K562 (cell line): ENCODE measurements at regions not wholly inside any gene's neighbourhood (a gene's known extent, or its start where the extent isn't known, plus 50 kb on each side); places are given as distances from the start of the nearest gene placed in this dataset.
"Not testable (repeated sequence)": the region's sequence is repeated elsewhere in the genome, so short reads cannot be mapped to it uniquely, and the experiment has no call there.

Source experiments
- ATAC-seq: fragments of 200-7000 bp; cut with Tn5 transposase; 3 replicates; pipeline ENCODE4 v1.9.1; 2020; ENCODE audit warnings: moderate library complexity
- BruUV-seq: library from RNA; stranded (reverse); fragments of 400-500 nt; replicated peaks from 2 replicates; lab custom pipeline; 2021; lab: Mats Ljungman, UMichigan
- CTCF ChIA-PET: fragments of 300-600 bp; formaldehyde crosslinking; extraction: SDS; loops from one replicate; lab custom pipeline; 2021; ENCODE audit warnings: low intra/inter-chr PET ratio; lab: Yijun Ruan, JAX
- POLR2A ChIA-PET: fragments of 300-600, 350-650 bp; sonication (Branson Sonifier 250); formaldehyde crosslinking; extraction: SDS; loops from one replicate; lab custom pipeline; 2021; ENCODE audit warnings: antibody characterized with exemption, inconsistent platforms; lab: Yijun Ruan, JAX
- DNase-seq, 4 experiments: peaks; one replicate each; pipeline versions ENCODE4 v3.0.0 to v3.0.0-alpha.2; 2011 to 2018; ENCODE audit warnings: low spot score in 3 of 4, mixed read lengths in 3 of 4; ENCODE audit errors: extremely low read depth in 1 of 4
- FAIRE-seq: peaks from 2 replicates; lab custom pipeline; 2011; peaks lifted over from hg19 to GRCh38; lab: Jason Lieb, UNC
- H2AFZ ChIP-seq: 2 replicates; pipeline ENCODE4 v1.6.0; 2011; ENCODE audit warnings: low read depth, low read length, control low read depth, inconsistent platforms
- H3K27ac ChIP-seq: fragments of 200-600 bp; 3 replicates; pipeline ENCODE4 v1.8.0; 2011; ENCODE audit warnings: low read depth, mild to moderate bottlenecking, control low read depth, inconsistent platforms, low read length, moderate library complexity, mixed read lengths; ENCODE audit errors: extremely low read depth
- H3K27me3 ChIP-seq, 2 experiments: fragments of 300-600 bp in 1 of 2; 2 replicates in 1 of 2; 3 replicates in 1 of 2; pipeline versions ENCODE4 v1.6.0 to v1.8.0; 2011; ENCODE audit warnings: inconsistent platforms in 2 of 2, low read length in 2 of 2, mild to moderate bottlenecking in 1 of 2, mixed read lengths in 1 of 2, moderate library complexity in 1 of 2; ENCODE audit not compliant: control insufficient read depth in 2 of 2, insufficient read depth in 2 of 2
- H3K36me3 ChIP-seq: fragments of 300-600 bp; 3 replicates; pipeline ENCODE4 v1.8.0; 2011; ENCODE audit warnings: mild to moderate bottlenecking, low read length, inconsistent platforms; ENCODE audit not compliant: control insufficient read depth, insufficient read depth
- H3K4me1 ChIP-seq, 2 experiments: fragments of 200-600 bp in 1 of 2; replicated peaks in 1 of 2; 2 replicates in 1 of 2; 3 replicates in 1 of 2; pipeline versions ENCODE4 v1.5.1 to v1.8.0; 2011; ENCODE audit warnings: inconsistent platforms in 2 of 2, low read length in 2 of 2, mild to moderate bottlenecking in 1 of 2, mixed read lengths in 1 of 2, moderate library complexity in 1 of 2; ENCODE audit not compliant: control insufficient read depth in 2 of 2, insufficient read depth in 2 of 2
- H3K4me2 ChIP-seq: 2 replicates; pipeline ENCODE4 v1.6.1; 2011; ENCODE audit warnings: low read length, control low read depth, inconsistent platforms, mixed read lengths; ENCODE audit not compliant: insufficient read depth
- H3K4me3 ChIP-seq: fragments of 200-600 bp; sonication (generic), shearing (Covaris generic); 2 replicates; pipeline ENCODE4 v1.5.1; 2016; ENCODE audit warnings: control low read depth, inconsistent platforms
- H3K79me2 ChIP-seq: fragments of 200-600 bp; 3 replicates; pipeline ENCODE4 v1.8.0; 2011; ENCODE audit warnings: low read length, inconsistent platforms; ENCODE audit not compliant: control insufficient read depth, insufficient read depth
- H3K9ac ChIP-seq, 2 experiments: 2 replicates each; pipeline versions ENCODE4 v1.6.0 to v1.6.1; 2011; ENCODE audit warnings: low read depth in 2 of 2, low read length in 2 of 2, control low read depth in 1 of 2, inconsistent platforms in 1 of 2, mild to moderate bottlenecking in 1 of 2, mixed read lengths in 1 of 2; ENCODE audit not compliant: insufficient read depth in 1 of 2
- H3K9me1 ChIP-seq: one replicate; pipeline ENCODE4 v1.6.0; 2011; ENCODE audit warnings: inconsistent platforms, mild to moderate bottlenecking, low read length, moderate library complexity; ENCODE audit not compliant: control insufficient read depth, insufficient read depth
- H3K9me3 ChIP-seq: replicated peaks from 2 replicates; pipeline ENCODE4 v1.5.1; 2011; ENCODE audit warnings: low read depth, low read length, inconsistent platforms; ENCODE audit not compliant: control insufficient read depth, insufficient read depth
- H4K20me1 ChIP-seq: replicated peaks from 2 replicates; pipeline ENCODE4 v1.6.1; 2011; ENCODE audit warnings: low read length, inconsistent platforms, mixed read lengths; ENCODE audit not compliant: control insufficient read depth, insufficient read depth
- BCOR ChIP-seq: fragments of 450-650 bp; IDR thresholded peaks from 2 replicates; pipeline ENCODE4 v1.6.1; 2016
- MYC ChIP-seq, 2 experiments: fragments of 250-450 bp in 1 of 2; sonication (Bioruptor Pico) in 1 of 2; IDR thresholded peaks; 2 replicates each; pipeline versions ENCODE4 v1.5.1 to v1.6.1; 2012 to 2021; ENCODE audit warnings: low read depth in 2 of 2, borderline replicate concordance in 1 of 2, improper control_type of control experiment in 1 of 2, low read length in 1 of 2, mild to moderate bottlenecking in 1 of 2, moderate library complexity in 1 of 2
- PHTF2 ChIP-seq: fragments of 250-450 bp; sonication (Bioruptor Pico); IDR thresholded peaks from 2 replicates; pipeline ENCODE4 v1.5.0; 2021; ENCODE audit warnings: mild to moderate bottlenecking
- XRCC3 ChIP-seq: fragments of 450-650 bp; IDR thresholded peaks from 2 replicates; pipeline ENCODE4 v1.6.1; 2017; ENCODE audit warnings: mild to moderate bottlenecking, moderate library complexity
- ZNF699 ChIP-seq: fragments of 250-450 bp; sonication (Bioruptor Pico); IDR thresholded peaks from 2 replicates; pipeline ENCODE4 v1.8.0; 2021; ENCODE audit warnings: mild to moderate bottlenecking, moderate library complexity; ENCODE audit not compliant: insufficient replicate concordance
- ZSCAN29 ChIP-seq: fragments of 450-650 bp; IDR thresholded peaks from 2 replicates; pipeline ENCODE4 v1.6.1; 2017
- WGBS: fragments of 100-300 bp; shearing (Covaris generic); methylation state at CpG from one replicate; pipeline ENCODE4 v1.1.6; 2016; ENCODE audit warnings: low coverage, mixed read lengths; ENCODE audit not compliant: insufficient coverage; ENCODE audit errors: missing lambda C conversion rate; 5-methylcytosine and 5-hydroxymethylcytosine counted together
- in situ Hi-C: fragments of 300-500 bp; cut with MboI; formaldehyde crosslinking; loops from 4 replicates; pipeline ENCODE4 v1.15.0; 2018; ENCODE audit warnings: inconsistent platforms, mixed read lengths
- intact Hi-C: fragments of 100-400 bp; cut with micrococcal nuclease; formaldehyde crosslinking; loops from 2 replicates; pipeline ENCODE4 v1.14.2; 2022
- TF ChIP-seq, protein P1 (sequence below): fragments of 250-450 bp; sonication (Bioruptor Pico); IDR thresholded peaks from 2 replicates; pipeline ENCODE4 v1.8.0; 2021; ENCODE audit warnings: mild to moderate bottlenecking, moderate library complexity

DNA sequence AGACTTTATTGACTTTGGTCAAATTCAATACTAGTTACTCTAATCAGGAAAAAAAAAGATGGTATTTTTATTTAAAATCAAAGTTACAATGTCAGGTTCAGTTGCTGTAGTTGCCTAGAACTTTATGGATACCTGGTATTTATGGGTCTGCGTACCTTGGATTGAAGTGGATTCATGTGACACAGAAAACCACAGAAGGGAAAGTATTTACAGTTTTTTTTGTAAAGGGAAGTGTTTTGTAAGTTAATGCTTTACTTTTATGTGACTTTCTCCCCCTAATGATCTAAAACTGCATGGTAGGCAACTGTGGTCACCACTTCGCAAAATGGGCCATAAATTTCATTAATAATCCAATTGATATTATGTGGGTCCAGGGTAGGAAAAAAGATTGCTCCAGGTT, 65.2 kb upstream of the ADA2 start:
- 0% methylated on average over 2 of the region's 2 CpGs for WGBS
- DNase-seq (no peak), FAIRE-seq (no peak), ATAC-seq (no peak)
- Histone ChIP-seq H4K20me1 (peaks cover 3% of the 10 kb centered on the region; the same call in 1 of the 2 replicates), H3K9me1 (no peaks in the 10 kb centered on the region), H3K27ac (no peak overlapping the region), H3K4me2 (no peak overlapping the region), H3K9me3 (no peaks in the 10 kb centered on the region), H3K9ac (no peak overlapping the region), H3K4me1 (no peaks in the 10 kb centered on the region), H2AFZ (no peak overlapping the region), H3K36me3 (no peaks in the 10 kb centered on the region), H3K4me3 (no peak overlapping the region), H3K79me2 (no peaks in the 10 kb centered on the region), H3K27me3 (peaks cover 14 to 35% of the 10 kb centered on the region in 2 experiments)
- POLR2A ChIA-PET = interaction anchor here (0.8 kb wide), 1 partner anchor 106 kb away, joined by 3 read pairs; no protein-coding TSS in a partner anchor
- in situ Hi-C loops (no loop called here), intact Hi-C loops (no loop called here)
- CTCF ChIA-PET = no interaction called here
- TF ChIP-seq ZNF699 (CRISPR knock-in tag) (no peak), ZSCAN29 (no peak), MYC (IDR thresholded peaks at IDR 0.05; ENCODE audit: low read depth, low read length) (no peak), MYC (CRISPR knock-in tag; IDR thresholded peaks at IDR 0.05; ENCODE audit: borderline replicate concordance, low read depth) (no peak), BCOR (no peak), XRCC3 (no peak), PHTF2 (CRISPR knock-in tag) (no peak)
- TF ChIP-seq, protein P1, sequence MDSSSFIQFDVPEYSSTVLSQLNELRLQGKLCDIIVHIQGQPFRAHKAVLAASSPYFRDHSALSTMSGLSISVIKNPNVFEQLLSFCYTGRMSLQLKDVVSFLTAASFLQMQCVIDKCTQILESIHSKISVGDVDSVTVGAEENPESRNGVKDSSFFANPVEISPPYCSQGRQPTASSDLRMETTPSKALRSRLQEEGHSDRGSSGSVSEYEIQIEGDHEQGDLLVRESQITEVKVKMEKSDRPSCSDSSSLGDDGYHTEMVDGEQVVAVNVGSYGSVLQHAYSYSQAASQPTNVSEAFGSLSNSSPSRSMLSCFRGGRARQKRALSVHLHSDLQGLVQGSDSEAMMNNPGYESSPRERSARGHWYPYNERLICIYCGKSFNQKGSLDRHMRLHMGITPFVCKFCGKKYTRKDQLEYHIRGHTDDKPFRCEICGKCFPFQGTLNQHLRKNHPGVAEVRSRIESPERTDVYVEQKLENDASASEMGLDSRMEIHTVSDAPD (CRISPR knock-in tag) = no peak
- no TSS peak for BruUV-seq

DNA sequence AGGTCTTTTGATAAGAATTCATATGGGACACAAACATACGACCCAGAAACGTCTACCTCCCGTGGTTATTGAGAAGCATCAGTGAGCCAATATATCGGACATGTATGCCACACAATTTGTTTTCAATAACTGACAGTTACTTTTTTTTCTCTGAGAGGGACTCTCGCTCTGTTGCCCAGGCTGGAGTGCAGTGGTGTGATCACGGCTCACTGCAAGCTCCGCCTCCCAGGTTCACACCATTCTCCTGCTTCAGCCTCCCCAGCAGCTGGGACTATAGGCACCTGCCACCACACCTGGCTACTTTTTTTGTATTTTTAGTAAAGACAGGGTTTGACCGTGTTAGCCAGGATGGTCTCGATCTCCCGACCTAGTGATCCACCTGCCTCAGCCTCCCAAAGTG, 64.6 kb upstream of the ADA2 start:
- H3K9ac ChIP-seq, H3K9me1 ChIP-seq, H3K4me1 ChIP-seq, POLR2A ChIA-PET, H3K9me3 ChIP-seq, H3K27ac ChIP-seq, H3K36me3 ChIP-seq, CTCF ChIA-PET, ATAC-seq, H3K4me2 ChIP-seq, H3K4me3 ChIP-seq, FAIRE-seq, in situ Hi-C loops, DNase-seq, H2AFZ ChIP-seq, BruUV-seq, intact Hi-C loops, H3K79me2 ChIP-seq, H4K20me1 ChIP-seq: not testable (repeated sequence)
- under 1% methylated on average over 10 of the region's 10 CpGs for WGBS
- H3K27me3 ChIP-seq = peaks cover 14 to 34% of the 10 kb centered on the region in 2 experiments
